H9 (cell line): ENCODE measurements at regions not wholly inside any gene's neighbourhood (a gene's known extent, or its start where the extent isn't known, plus 50 kb on each side); places are given as distances from the start of the nearest gene placed in this dataset.

Source experiments
- DNase-seq: peaks from one replicate; pipeline ENCODE4 v3.0.0-alpha.2; 2017
- H2AFZ ChIP-seq: one replicate; pipeline ENCODE4 v1.6.1; 2013; ENCODE audit warnings: mild to moderate bottlenecking, low read length, control low read depth, moderate library complexity
- H2AK5ac ChIP-seq: 2 replicates; pipeline ENCODE4 v1.6.1; 2013; ENCODE audit warnings: low read length, control low read depth, mixed read lengths; ENCODE audit not compliant: insufficient read length
- H2BK120ac ChIP-seq: one replicate; pipeline ENCODE4 v1.6.1; 2013; ENCODE audit warnings: low read depth, mild to moderate bottlenecking, low read length, control low read depth, inconsistent platforms; ENCODE audit not compliant: poor library complexity, severe bottlenecking
- H2BK12ac ChIP-seq: 2 replicates; pipeline ENCODE4 v1.6.1; 2013; ENCODE audit warnings: low read length, control low read depth, mixed read lengths, low read depth; ENCODE audit not compliant: insufficient read length
- H2BK15ac ChIP-seq: 2 replicates; pipeline ENCODE4 v1.6.1; 2013; ENCODE audit warnings: low read depth, low read length, control low read depth
- H2BK20ac ChIP-seq: one replicate; pipeline ENCODE4 v1.6.1; 2013; ENCODE audit warnings: low read depth, mild to moderate bottlenecking, low read length, control low read depth, inconsistent platforms; ENCODE audit not compliant: poor library complexity, severe bottlenecking
- H2BK5ac ChIP-seq: 2 replicates; pipeline ENCODE4 v1.6.1; 2013; ENCODE audit warnings: low read length, control low read depth, mixed read lengths; ENCODE audit not compliant: insufficient read length
- H3K14ac ChIP-seq: 2 replicates; pipeline ENCODE4 v1.6.1; 2013; ENCODE audit warnings: low read length, control low read depth; ENCODE audit not compliant: insufficient read depth
- H3K18ac ChIP-seq: 2 replicates; pipeline ENCODE4 v1.6.1; 2013; ENCODE audit warnings: low read depth, mild to moderate bottlenecking, mixed read lengths, low read length, control low read depth; ENCODE audit not compliant: insufficient read length
- H3K23ac ChIP-seq: 2 replicates; pipeline ENCODE4 v1.6.1; 2013; ENCODE audit warnings: low read length, control low read depth, mixed read lengths, low read depth; ENCODE audit not compliant: insufficient read length
- H3K23me2 ChIP-seq: 2 replicates; pipeline ENCODE4 v1.6.1; 2013; ENCODE audit warnings: low read depth, mild to moderate bottlenecking, mixed read lengths, low read length, control low read depth; ENCODE audit not compliant: insufficient read length, poor library complexity, severe bottlenecking
- H3K27ac ChIP-seq: 2 replicates; pipeline ENCODE4 v1.5.1; 2013; ENCODE audit warnings: low read length, control low read depth, mixed read lengths, low read depth; ENCODE audit not compliant: insufficient read length
- H3K27me3 ChIP-seq: 2 replicates; pipeline ENCODE4 v1.6.1; 2013; ENCODE audit warnings: low read length, control low read depth, inconsistent platforms; ENCODE audit not compliant: insufficient read depth
- H3K4ac ChIP-seq: 2 replicates; pipeline ENCODE4 v1.6.1; 2013; ENCODE audit warnings: low read depth, mild to moderate bottlenecking, control low read depth, inconsistent platforms, low read length, moderate library complexity
- H3K4me1 ChIP-seq: 2 replicates; pipeline ENCODE4 v1.6.1; 2013; ENCODE audit warnings: low read length, control low read depth, inconsistent platforms; ENCODE audit not compliant: insufficient read depth
- H3K4me2 ChIP-seq: 2 replicates; pipeline ENCODE4 v1.6.1; 2013; ENCODE audit warnings: low read length, control low read depth, mixed read lengths; ENCODE audit not compliant: insufficient read length, insufficient read depth
- H3K56ac ChIP-seq: 2 replicates; pipeline ENCODE4 v1.6.1; 2013; ENCODE audit warnings: low read depth, mild to moderate bottlenecking, mixed read lengths, low read length, control low read depth; ENCODE audit not compliant: insufficient read length
- H3K79me1 ChIP-seq: 2 replicates; pipeline ENCODE4 v1.6.1; 2013; ENCODE audit warnings: low read depth, mild to moderate bottlenecking, moderate library complexity, low read length, control low read depth, inconsistent platforms; ENCODE audit not compliant: insufficient read depth, poor library complexity, severe bottlenecking
- H3K79me2 ChIP-seq: 2 replicates; pipeline ENCODE4 v1.6.1; 2013; ENCODE audit warnings: low read length, control low read depth, inconsistent platforms; ENCODE audit not compliant: insufficient read depth
- H3K9ac ChIP-seq: 2 replicates; pipeline ENCODE4 v1.6.1; 2013; ENCODE audit warnings: low read length, control low read depth, mixed read lengths; ENCODE audit not compliant: insufficient read length; ENCODE audit errors: extremely low read depth
- H3K9me3 ChIP-seq: one replicate; pipeline ENCODE4 v1.6.1; 2013; ENCODE audit warnings: low read depth, low read length, inconsistent platforms; ENCODE audit not compliant: control insufficient read depth
- H3T11ph ChIP-seq: one replicate; pipeline ENCODE4 v1.6.1; 2013; ENCODE audit warnings: mild to moderate bottlenecking, low read length, control low read depth, inconsistent platforms
- H4K20me1 ChIP-seq: one replicate; pipeline ENCODE4 v1.6.1; 2013; ENCODE audit not compliant: control insufficient read depth, insufficient read length, insufficient read depth
- H4K5ac ChIP-seq: 2 replicates; pipeline ENCODE4 v1.6.1; 2013; ENCODE audit warnings: low read depth, mild to moderate bottlenecking, mixed read lengths, low read length, control low read depth; ENCODE audit not compliant: insufficient read length
- H4K8ac ChIP-seq: replicated peaks from 2 replicates; pipeline ENCODE4 v1.6.1; 2013; ENCODE audit warnings: low read length, control low read depth, mixed read lengths, low read depth; ENCODE audit not compliant: insufficient read length
- H4K91ac ChIP-seq: 2 replicates; pipeline ENCODE4 v1.6.1; 2013; ENCODE audit warnings: low read depth, mild to moderate bottlenecking, moderate library complexity, mixed read lengths, low read length, control low read depth; ENCODE audit not compliant: insufficient read length
- H3K27ac Mint-ChIP-seq, 3 experiments: 2 replicates in 2 of 3; 3 replicates in 1 of 3; pipeline ENCODE4 v1.8.0; 2020 to 2021; ENCODE audit warnings: mixed read lengths in 3 of 3, mild to moderate bottlenecking in 1 of 3, moderate library complexity in 1 of 3
- H3K27me3 Mint-ChIP-seq: 2 replicates; pipeline ENCODE4 v1.8.0; 2021; ENCODE audit warnings: low read depth, mild to moderate bottlenecking, moderate library complexity, mixed read lengths
- H3K36me3 Mint-ChIP-seq, 3 experiments: 2 replicates in 2 of 3; 3 replicates in 1 of 3; pipeline ENCODE4 v1.8.0; 2020 to 2021; ENCODE audit warnings: low read depth in 3 of 3, mixed read lengths in 3 of 3; ENCODE audit not compliant: insufficient read depth in 1 of 3
- H3K4me1 Mint-ChIP-seq, 2 experiments: 2 replicates each; pipeline ENCODE4 v1.8.0; 2020; ENCODE audit warnings: mixed read lengths in 2 of 2
- H3K4me3 Mint-ChIP-seq, 2 experiments: 2 replicates in 1 of 2; 3 replicates in 1 of 2; pipeline ENCODE4 v1.8.0; 2020 to 2021; ENCODE audit warnings: mild to moderate bottlenecking in 2 of 2, mixed read lengths in 2 of 2, moderate library complexity in 1 of 2
- H3K9me3 Mint-ChIP-seq, 2 experiments: 2 replicates in 1 of 2; 3 replicates in 1 of 2; pipeline ENCODE4 v1.8.0; 2020; ENCODE audit warnings: mild to moderate bottlenecking in 2 of 2, mixed read lengths in 2 of 2, moderate library complexity in 1 of 2
- CTCF ChIP-seq: fragments of 200-600 bp; sonication (generic); conservative IDR thresholded peaks from 3 replicates; pipeline ENCODE4 v1.8.0; 2021; ENCODE audit warnings: antibody characterized with exemption, mild to moderate bottlenecking
- WGBS: extraction: QIAGEN DNeasy Blood & Tissue Kit; methylation state at CpG from one replicate; pipeline ENCODE4 v1.1.7; 2013; ENCODE audit warnings: missing lambda C conversion rate, low lambda C conversion rate, mixed read lengths; ENCODE audit not compliant: insufficient read length; ENCODE audit errors: extremely low coverage; 5-methylcytosine and 5-hydroxymethylcytosine counted together

GRCh38 chr4:71201817-71202576, 136.8 kb upstream of the SLC4A4 start:
- H3K27me3 Mint-ChIP-seq = no peaks in the 10 kb centered on the region
- Histone ChIP-seq H3K27ac (no peak overlapping the region), H4K91ac (no peak overlapping the region), H2AFZ (no peak overlapping the region), H3T11ph (no peak overlapping the region), H3K27me3 (no peaks in the 10 kb centered on the region), H3K4me2 (no peak overlapping the region), H2BK15ac (no peak overlapping the region), H2AK5ac (no peak overlapping the region), H3K9me3 (no peaks in the 10 kb centered on the region), H3K4me1 (peaks cover 4% of the 10 kb centered on the region; the same call in 1 of the 2 replicates), H3K79me2 (no peaks in the 10 kb centered on the region), H2BK5ac (no peak overlapping the region), H3K56ac (no peak overlapping the region), H3K79me1 (no peaks in the 10 kb centered on the region), H2BK120ac (no peak overlapping the region), H3K9ac (no peak overlapping the region), H3K4ac (no peak overlapping the region), H4K20me1 (no peaks in the 10 kb centered on the region), H4K5ac (no peak overlapping the region), H3K14ac (no peak overlapping the region), H3K23ac (no peak overlapping the region), H3K23me2 (no peaks in the 10 kb centered on the region), H2BK20ac (no peak overlapping the region), H3K18ac (no peak overlapping the region), H4K8ac (no peak overlapping the region), H2BK12ac (no peak overlapping the region)
- no peak overlapping the region for H3K4me3 Mint-ChIP-seq
- no CpG with 5 or more reads among the region's 3 CpGs for WGBS
- H3K4me1 Mint-ChIP-seq = peaks cover 7 to 8% of the 10 kb centered on the region in 2 experiments
- no peaks in the 10 kb centered on the region for H3K9me3 Mint-ChIP-seq
- H3K36me3 Mint-ChIP-seq = no peaks in the 10 kb centered on the region
- H3K27ac Mint-ChIP-seq = no peak overlapping the region; a peak in 1 of 7 replicates
- TF ChIP-seq CTCF = no peak
- DNase-seq = no peak
